WERI-Rb-1 (cell line): ENCODE measurements at regions not wholly inside any gene's neighbourhood (a gene's known extent, or its start where the extent isn't known, plus 50 kb on each side); places are given as distances from the start of the nearest gene placed in this dataset.
"Not testable (repeated sequence)": the region's sequence is repeated elsewhere in the genome, so short reads cannot be mapped to it uniquely, and the experiment has no call there.

Experiments used
- DNase-seq: peaks from one replicate; pipeline ENCODE4 v3.0.0-alpha.2; 2020
- H3K27ac ChIP-seq: fragments of 250-450 bp; sonication (Bioruptor Pico); 2 replicates; pipeline ENCODE4 v1.5.1; 2020; ENCODE audit warnings: mild to moderate bottlenecking, moderate library complexity
- H3K27me3 ChIP-seq: fragments of 250-450 bp; sonication (Bioruptor Pico); 2 replicates; pipeline ENCODE4 v1.5.1; 2021; ENCODE audit warnings: mild to moderate bottlenecking, low read depth, moderate library complexity; ENCODE audit not compliant: insufficient read depth, severe bottlenecking
- H3K36me3 ChIP-seq: fragments of 250-450 bp; sonication (Bioruptor Pico); 2 replicates; pipeline ENCODE4 v1.5.1; 2020; ENCODE audit warnings: mild to moderate bottlenecking, moderate library complexity
- H3K4me3 ChIP-seq: 2 replicates; pipeline ENCODE4 v1.5.1; 2011; ENCODE audit warnings: low read depth, mild to moderate bottlenecking, control low read depth, low read length
- H3K9me3 ChIP-seq: fragments of 250-450 bp; sonication (Bioruptor Pico); 2 replicates; pipeline ENCODE4 v1.5.1; 2021; ENCODE audit warnings: mild to moderate bottlenecking, moderate library complexity; ENCODE audit not compliant: severe bottlenecking
- TF ChIP-seq, protein P1 (sequence below): IDR thresholded peaks from 2 replicates; pipeline ENCODE4 v1.5.1; 2011; ENCODE audit warnings: low read depth, mild to moderate bottlenecking, control low read depth, inconsistent platforms, low read length

DNA sequence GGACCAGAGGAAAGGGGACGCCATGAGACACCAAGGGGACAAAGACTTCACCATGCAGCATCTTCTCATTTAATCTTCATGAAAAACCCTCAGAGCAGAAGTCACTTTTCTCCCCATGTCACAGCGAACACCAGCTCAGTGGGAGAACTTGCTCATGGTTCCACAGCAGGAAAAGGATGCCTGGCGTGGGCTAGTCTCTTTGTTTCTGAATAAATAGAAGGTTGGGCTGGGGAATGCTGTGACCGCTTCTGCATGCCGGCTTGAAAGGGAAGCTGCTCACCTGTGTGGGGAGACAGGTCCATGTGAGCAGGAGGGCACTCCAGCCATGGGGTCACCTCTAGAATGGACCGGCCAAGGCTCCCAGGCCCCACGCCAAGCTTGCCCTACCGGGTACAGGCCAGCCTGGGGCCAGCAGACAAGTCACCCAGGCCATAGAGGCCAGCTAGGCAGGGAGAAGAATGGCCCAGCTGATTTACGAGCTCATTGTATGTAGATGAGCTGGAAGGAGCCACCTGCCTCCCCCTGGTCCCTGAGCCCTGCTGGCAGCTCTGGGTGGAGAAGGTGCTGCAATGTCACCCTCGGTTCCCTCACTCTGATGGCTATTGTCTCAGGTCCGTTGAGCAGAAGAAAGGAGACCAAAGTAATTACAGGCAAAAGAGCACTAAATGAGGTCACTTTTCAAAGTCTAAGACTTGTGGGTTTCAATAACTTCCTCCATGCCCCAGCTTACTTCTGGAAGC lies 82.0 kb upstream of the PDZD8 start:
- no peak for DNase-seq
- Histone ChIP-seq H3K4me3 (no peak overlapping the region), H3K27ac (no peak overlapping the region), H3K9me3 (peaks cover 2% of the 10 kb centered on the region), H3K27me3 (peaks cover 76% of the 10 kb centered on the region), H3K36me3 (no peaks in the 10 kb centered on the region)
- TF ChIP-seq, protein P1, sequence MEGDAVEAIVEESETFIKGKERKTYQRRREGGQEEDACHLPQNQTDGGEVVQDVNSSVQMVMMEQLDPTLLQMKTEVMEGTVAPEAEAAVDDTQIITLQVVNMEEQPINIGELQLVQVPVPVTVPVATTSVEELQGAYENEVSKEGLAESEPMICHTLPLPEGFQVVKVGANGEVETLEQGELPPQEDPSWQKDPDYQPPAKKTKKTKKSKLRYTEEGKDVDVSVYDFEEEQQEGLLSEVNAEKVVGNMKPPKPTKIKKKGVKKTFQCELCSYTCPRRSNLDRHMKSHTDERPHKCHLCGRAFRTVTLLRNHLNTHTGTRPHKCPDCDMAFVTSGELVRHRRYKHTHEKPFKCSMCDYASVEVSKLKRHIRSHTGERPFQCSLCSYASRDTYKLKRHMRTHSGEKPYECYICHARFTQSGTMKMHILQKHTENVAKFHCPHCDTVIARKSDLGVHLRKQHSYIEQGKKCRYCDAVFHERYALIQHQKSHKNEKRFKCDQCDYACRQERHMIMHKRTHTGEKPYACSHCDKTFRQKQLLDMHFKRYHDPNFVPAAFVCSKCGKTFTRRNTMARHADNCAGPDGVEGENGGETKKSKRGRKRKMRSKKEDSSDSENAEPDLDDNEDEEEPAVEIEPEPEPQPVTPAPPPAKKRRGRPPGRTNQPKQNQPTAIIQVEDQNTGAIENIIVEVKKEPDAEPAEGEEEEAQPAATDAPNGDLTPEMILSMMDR = no peak

DNA sequence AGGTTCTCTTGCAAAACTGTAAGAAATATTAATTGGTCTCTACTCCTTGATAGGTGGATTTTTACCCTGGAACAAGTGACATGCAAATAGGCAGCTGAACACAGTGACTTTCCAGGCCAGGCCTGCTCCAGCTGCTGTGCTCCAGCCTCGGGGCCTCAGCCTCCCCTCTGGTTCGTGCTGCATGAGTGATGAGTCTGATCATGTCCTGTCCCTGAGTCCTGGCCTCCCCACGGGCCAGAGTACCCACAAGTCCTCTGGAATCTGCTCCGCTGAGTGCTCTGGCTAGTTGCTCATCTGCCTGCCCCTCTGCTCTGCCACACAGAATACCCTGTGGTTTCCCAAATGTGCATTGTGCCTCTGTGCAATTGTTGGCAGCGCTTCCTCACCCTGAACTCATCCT lies 80.1 kb upstream of the PDZD8 start:
- H3K36me3 ChIP-seq = no peaks in the 10 kb centered on the region
- TF ChIP-seq, protein P1 = no peak
- H3K27me3 ChIP-seq = peaks cover 77% of the 10 kb centered on the region
- no peak overlapping the region for H3K27ac ChIP-seq
- H3K9me3 ChIP-seq = peaks cover 2% of the 10 kb centered on the region
- no peak for DNase-seq
- H3K4me3 ChIP-seq = no peak overlapping the region

DNA sequence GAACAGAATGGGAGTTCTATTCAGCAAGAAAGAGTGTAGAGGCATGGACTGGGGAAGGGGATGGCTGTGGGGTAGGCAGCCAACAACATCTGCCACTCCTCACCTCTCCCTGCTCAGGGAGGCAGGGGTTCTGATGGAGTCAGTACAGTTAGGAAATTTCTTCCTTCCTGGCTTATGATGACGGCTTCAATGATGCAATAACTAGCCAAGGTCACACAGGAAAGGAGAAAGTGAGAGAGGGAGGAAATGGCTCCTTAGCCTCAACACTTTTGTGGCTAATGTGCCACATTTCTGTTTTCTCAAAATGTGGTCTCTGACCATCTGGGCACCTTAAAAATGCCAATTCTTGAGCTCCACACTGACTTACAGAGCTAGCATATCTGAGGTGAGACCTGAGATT lies 79.3 kb upstream of the PDZD8 start:
- Histone ChIP-seq H3K9me3 (peaks cover 2% of the 10 kb centered on the region), H3K27ac (no peak overlapping the region), H3K4me3 (no peak overlapping the region), H3K27me3 (peaks cover 84% of the 10 kb centered on the region), H3K36me3 (no peaks in the 10 kb centered on the region)
- no peak for DNase-seq
- TF ChIP-seq, protein P1 = no peak

DNA sequence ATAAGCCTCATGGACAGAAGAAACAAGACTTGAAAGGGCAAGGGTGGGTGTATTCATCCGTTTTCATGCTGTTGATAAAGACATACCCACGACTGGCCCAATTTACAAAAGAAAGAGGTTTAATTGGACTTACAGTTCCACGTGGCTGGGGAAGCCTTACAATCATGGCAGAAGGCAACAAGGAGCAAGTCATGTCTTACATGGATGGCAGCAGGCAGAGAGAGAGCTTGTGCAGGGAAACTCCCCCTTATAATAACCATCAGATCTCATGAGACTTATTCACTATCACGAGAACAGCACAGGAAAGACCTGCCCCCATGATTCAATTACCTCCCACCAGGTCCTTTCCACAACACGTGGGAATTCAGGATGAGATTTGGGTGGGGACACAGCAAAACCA lies 78.2 kb upstream of the PDZD8 start:
- peaks cover 85% of the 10 kb centered on the region for H3K27me3 ChIP-seq
- not testable (repeated sequence) for H3K36me3 ChIP-seq, H3K27ac ChIP-seq, H3K4me3 ChIP-seq, DNase-seq, H3K9me3 ChIP-seq

DNA sequence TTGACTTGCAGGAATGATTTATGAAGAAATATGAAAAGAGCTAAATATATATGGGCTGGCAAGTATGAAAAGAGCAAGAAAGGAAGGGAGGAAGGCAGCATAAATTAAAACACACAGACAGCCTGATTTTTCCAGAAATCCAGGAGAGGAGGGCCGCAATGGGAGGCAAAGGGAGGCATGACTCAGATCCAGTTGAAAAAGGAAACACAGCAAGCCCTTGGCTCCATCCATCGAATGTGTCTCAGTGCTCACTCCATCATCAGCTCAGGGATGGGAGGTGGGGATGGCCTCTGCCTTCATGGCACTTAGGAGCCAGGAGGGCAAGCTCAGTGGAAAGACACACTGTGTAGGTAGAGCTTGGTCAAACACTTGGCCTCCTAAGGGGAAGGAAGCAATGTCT lies 75.7 kb upstream of the PDZD8 start:
- Histone ChIP-seq H3K9me3 (peaks cover 4% of the 10 kb centered on the region), H3K4me3 (no peak overlapping the region), H3K27me3 (peaks cover 80% of the 10 kb centered on the region), H3K27ac (no peak overlapping the region), H3K36me3 (no peaks in the 10 kb centered on the region)
- DNase-seq = no peak
- TF ChIP-seq, protein P1 = no peak

DNA sequence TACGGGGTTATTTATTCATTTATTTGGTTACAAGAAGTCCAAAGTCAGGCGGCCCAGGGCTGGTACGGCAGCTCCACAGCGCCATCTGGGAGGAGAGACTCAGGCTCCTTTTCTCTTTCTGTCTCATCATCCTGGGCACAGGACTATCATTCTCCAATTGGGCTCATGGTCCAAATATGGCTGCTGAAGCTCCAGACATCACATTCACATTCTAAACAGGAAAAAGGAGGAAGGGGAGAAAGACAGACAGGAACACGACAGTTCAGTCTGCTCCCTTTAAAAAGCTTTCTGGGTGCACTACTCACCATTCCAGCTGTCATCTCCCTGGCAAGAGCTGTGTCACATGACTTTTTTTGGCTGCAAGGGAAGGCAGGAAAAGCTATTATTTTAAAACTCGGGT lies 74.4 kb upstream of the PDZD8 start:
- peaks cover 5% of the 10 kb centered on the region for H3K9me3 ChIP-seq
- TF ChIP-seq, protein P1 = peak; percentile 36
- no peak overlapping the region for H3K4me3 ChIP-seq
- H3K27ac ChIP-seq = no peak overlapping the region
- DNase-seq = no peak
- H3K27me3 ChIP-seq = peaks cover 79% of the 10 kb centered on the region
- H3K36me3 ChIP-seq = no peaks in the 10 kb centered on the region
